Activated effector memory CD4-positive, alpha-beta T cell treated with Interleukin-2 at 50 U/mL for 16 hours (primary cell): ENCODE measurements at regions not wholly inside any gene's neighbourhood (a gene's known extent, or its start where the extent isn't known, plus 50 kb on each side); places are given as distances from the start of the nearest gene placed in this dataset.

ENCODE experiments used
- DNase-seq: peaks from one replicate; pipeline ENCODE4 v3.0.0-alpha.2; 2020

DNA sequence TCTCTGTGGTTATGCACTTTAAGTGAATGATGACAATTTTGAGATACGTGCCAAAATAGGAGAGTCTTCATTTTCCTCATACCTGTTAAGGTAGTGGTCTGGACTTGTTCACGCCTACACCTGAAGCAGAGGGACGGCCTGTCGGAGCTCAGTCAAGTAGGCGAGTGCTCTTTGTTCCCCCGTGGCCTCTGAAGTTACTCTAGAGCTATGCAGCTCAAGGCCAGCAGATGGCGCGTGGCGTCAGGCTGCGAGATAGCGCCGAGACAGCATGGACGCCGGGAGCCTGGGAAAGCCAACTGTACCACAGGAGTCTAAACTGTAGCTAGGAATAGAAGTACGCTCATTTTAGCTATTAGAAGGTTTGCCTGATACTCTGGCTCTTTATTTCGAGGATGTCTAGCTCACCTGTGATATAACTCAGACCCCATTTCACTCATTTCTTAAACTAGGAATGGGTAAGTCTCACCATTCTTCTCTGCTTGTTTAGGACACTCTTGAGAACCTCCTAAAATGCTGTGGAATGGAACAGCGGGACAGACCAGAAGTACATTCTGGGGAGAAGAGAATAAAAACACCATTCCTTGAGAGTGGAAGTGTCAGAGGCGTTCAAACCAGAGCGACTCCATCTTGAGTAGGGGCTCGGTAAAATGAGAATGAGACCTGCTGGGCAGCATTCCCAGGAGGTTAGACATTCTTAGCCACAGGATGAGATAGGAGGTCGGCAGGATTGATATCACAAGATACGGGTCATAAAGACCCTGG, 267.4 kb upstream of the HMGA2 start:
- DNase-seq: peak; percentile 10

DNA sequence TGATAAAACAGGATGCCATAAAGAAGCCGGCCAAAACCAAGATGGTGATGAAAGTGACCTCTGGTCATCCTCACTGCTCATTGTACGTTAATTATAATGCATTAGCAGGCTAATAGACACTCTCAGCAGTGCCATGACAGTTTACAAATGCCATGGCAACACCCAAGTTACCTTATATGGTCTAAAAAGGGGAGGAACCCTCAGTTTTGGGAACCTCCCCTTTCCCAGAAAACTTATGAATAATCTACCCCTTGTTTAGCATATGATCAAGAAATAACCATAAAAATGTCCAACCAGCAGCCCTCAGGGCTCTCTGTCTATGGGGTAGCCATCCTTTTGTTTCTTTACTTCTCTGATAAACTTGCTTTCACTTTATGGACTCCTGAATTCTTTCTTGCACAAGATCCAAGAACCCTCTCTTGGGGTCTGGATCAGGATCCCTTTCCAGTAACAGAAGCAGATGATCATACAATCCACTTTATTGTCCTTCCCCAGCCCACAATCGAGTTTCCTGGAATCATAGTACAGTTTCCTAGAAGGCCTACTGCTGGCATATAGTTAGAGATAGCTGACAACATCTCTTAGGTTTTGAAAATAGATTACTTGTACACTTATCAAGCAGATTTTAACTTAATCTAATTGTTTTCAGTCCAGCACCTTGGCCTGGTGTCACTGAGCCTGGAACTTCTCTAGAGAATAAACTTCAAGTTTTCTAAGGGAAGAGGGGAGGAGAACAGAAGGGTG, 266.7 kb upstream of the HMGA2 start:
- no peak for DNase-seq

DNA sequence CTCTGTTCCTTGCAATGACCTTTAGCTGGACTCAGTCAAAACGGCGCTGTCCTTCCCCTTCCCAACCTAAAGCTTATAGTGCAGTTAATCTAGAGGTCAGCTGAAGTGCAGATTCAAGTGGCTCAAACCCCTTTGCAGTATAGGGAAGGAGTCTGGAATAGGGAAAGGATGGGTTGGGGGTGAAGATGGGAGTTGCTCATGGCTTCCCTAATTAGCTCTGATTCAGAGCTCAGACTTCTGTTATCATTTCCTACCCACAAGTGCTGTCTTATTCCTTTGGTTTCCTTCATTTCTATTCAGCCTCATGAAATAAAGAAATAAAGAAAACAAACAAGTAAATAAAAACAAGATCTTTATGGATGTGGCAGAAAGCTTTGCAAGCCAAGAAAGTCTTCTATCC, 264.0 kb upstream of the HMGA2 start:
- DNase-seq: no peak

DNA sequence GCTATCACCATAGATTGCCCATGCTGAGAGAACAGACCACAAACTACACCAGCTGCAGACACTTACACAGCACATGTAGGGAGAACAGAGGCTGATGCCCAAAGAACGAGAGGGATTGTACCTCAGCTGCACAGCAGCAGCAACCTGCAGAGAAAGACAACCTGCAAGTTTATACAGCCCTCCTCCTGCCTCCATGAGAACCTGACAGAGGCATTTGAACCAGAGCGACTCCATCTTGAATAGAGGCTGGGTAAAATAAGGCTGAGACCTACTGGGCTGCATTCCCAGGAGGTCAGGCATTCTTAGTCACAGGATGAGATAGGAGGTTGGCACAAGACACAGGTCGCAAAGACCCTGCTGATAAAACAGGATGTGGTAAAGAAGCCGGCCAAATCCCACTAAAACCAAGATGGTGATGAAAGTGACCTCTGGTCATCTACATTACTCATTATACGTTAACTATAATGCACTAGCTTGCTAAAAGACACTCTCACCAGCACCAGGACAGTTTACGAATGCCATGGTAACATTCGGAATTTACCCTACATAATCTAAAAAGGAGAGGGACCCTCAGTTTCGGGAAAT, 262.4 kb upstream of the HMGA2 start:
- DNase-seq: no peak

DNA sequence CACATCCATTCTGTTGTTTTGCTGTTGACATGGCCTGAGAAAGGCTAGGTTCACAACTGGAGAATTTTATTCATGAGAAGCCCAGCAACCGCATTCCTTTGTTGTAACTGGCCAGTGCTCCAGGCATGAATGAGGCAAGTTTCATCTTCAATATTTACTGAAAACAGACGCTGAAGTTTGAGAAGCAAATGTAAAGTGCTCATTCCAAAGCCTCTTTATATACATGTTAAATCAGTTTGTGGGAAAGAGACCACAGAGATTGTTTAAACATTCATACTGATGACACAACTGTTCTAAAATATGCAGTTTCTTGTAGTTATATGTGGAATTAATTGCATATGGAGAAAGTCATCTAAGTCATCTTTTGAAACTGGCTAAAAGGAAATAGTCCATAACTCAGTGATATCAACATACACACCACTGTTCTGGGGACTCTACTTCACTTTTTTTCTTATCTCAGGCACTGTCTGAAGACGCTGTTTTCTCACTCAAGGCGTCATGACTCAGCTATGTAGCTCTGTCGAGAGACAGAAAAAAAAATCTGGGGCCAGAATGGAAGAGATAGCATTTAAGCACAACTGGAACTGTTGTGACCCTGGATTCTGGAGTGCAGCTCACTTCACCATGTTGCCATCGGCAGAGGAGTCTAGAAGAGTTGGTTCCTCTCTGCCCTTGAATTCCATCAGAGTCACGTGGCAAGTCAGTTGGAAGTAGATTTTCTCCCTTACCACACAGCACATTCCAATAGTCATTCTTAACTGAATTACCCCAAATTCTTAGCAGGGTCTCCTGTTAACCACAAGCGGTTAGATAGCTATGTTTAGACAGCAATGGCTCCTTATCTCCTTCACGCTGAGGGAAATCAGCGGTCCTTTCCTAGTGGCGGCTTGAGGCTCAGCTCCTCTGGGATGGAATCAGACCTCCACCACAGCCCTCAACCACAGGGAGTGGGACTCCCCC, 258.4 kb upstream of the HMGA2 start:
- no peak for DNase-seq

DNA sequence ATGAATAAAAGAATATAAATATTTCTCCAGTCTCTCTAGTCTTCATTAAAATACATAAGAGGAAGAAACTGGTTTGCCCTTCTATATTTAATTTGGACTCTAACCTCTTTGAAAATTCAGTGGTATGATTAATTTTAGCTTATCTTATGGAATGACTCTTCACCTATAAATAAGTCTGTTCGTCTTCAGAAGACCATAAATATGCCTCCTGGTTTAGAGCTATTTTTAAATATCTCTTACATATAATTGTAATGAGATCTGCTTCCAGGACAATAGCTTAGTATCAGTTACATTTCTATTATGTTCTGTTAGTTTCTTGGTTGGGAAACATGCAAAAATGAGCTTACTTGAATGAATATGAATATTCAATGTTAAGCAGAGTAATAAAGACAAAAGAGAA, 257.5 kb upstream of the HMGA2 start:
- DNase-seq: no peak

DNA sequence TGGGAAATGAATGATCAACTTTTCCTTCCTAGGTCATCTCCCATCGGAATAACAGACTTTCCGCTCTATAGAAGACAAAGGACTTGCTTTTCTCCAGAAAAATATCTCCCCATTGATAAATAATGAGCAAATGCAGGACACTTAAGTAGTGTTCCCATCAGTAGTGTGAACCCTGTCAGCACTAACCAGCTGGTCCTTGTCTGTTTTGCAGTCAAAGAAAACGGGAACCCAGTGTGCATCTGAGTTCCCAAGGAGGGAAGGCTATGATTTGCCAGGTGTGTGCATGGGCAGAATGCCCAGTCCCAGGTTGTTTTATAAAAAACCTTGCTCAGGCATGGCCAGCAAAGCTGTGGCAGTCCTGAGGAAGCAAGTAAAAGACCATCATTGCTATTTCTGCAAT, 256.5 kb upstream of the HMGA2 start:
- DNase-seq: no peak

DNA sequence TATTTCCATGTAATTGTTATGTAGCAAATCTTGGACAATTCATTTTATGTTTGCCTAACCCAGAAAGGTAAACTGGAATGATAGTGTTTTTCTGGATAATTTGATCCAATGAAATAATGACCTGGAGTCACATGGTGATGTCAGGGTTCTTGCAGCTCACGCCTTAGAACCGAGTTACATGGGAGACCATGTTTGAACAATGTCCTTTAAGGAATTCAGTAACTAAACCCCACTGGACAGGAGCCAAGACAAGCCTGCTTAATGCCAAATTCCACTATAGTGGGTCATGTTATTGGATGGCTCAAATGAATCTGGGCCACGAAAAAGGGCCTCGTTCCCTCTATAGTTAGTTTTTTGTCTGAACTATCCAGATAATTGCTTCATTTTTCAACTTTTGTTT, 255.8 kb upstream of the HMGA2 start:
- DNase-seq: no peak

DNA sequence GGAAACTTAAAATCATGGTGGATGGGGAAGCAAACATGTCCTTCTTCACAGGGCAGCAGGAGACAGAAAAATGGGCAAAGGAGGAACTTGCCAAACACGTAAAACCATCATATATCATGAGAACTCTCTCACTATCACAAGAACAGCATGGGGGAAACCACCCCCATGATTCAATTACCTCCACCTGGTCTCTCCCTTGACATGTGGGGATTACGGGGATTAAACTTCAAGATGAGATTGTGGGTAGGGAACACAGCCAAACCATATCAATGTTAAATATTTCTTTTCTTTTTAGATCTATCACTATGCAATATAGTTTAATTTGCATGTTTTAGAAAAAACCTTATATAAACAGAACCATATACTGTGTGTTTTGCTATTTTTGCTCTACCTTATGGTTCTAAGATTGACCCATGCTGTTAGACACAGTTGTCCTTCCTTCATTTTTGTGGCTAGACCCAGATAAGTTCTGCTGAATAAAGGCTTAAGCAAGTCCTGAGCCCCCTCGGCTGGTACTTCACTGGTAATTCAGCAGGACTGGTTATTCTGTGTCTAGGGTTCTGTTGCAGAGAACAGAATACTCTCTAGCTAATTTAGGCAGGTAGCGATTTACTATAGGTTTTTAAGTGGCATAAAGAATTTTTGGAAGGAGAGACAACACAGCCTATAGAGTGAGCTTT, 253.7 kb upstream of the HMGA2 start:
- no peak for DNase-seq

DNA sequence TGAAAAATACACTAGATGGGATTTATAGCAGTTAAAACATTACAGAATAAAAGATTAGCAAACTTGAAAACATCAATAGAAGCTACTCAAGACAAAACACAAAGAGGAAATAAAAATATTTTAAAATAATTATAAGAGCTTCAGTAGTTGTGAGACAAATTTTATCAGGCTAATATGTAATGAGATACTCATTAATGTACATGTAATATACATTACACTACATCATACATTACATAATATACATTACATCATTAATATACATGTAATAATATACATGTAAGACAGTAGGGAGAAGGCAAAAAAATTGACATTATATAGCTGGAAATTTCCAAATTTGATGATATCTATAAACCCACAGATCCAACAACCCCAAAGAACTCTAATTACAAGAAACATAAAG, 249.4 kb upstream of the HMGA2 start:
- DNase-seq: no peak

DNA sequence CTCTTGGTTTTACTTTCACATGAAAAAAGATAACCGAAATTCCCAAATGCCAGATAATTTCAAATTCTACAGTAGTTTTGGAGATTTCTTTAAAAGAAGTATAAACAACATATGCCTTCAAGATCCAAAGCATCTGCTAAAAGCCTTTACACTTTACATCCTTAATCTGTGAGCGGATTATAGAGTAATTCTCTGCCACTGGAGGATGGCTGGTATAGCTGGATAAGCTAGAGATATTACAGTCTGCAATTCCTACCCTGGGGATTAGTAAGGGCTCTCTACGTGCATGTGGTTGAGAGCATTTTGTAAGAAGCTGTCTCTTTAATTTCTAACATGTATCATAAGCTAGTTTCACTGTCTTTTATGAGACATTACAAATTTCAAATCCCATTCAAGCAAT, 240.3 kb upstream of the HMGA2 start:
- DNase-seq: no peak

DNA sequence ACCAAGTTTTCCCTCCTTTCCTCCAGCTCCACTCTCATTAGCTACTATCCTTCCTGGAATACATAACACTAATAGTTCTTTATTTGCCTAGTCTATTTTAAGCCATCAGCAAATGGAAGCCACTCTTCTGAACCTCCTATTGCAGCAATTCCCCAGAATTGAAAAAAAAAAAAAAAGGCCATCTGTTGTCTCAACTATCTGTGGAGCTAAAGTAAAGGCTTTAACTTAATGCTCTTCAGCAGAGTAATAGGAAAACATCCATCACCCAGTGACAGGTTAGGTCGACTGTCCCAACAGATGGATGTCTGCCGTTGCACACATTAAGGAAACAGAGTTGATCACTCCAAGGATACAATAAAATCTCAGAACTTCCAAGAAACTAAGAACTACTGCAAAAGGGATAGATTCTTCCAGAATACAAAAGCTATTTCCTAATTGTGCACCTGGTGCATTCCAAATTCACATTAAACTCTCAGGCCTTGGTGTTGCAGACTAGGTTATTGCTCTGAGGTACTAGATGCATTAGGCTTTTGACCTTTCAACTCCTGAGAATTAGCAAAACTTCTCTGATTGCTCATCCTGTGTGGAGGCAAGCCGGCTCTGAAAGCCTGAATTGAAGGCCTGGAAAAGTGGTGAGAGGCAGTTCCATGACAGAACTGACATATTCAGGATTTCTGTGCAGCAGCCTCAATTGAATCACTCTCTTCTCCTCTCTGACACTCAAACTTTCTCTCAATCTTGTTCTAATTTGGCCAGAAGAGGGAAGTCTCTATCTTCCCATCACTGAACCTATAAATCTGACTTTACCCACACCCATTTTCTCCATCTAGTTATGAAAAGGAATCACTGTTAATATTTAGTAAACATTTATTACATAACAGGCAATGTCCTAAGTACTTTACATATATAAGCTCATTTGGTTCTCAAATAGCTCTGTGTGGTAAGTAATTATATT, 238.4 kb upstream of the HMGA2 start:
- DNase-seq: no peak

DNA sequence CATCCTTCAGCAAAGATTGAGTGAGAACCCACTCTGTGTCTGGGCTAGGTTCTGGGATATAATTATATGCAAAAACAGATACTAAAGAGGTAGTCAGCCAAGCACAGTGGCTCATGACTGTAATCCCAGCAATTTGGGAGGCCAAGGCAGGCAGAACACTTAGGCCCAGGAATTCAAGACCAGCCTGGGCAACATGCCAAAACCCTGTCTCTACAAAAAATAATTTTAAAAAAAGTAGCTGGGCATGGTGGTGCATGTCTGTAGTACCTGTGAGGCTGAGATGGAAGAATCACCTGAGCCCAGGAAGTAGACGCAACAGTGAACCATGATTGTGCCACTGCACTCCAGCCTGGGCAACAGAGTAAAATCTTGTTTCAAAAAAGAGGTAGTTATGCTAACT, 237.5 kb upstream of the HMGA2 start:
- DNase-seq: no peak

DNA sequence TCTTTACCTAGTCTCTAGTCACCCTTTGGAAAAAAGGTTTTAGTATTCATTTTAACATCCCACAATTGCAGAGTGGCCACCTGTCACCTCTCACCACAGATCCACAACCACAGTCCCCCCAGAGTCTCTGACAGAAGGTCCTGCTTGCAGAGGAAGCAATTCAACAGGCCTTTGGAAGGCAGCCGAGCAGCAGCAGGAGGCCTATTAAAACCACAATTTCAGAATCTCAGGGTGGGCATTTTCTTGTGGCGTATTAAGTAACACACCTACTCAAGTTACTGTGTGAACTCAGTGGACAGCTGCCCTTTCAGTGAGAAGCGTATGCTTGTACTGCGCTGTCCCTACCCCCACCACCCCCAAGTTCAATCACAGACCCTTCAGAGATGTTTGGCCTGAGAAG, 234.0 kb upstream of the HMGA2 start:
- DNase-seq: no peak

DNA sequence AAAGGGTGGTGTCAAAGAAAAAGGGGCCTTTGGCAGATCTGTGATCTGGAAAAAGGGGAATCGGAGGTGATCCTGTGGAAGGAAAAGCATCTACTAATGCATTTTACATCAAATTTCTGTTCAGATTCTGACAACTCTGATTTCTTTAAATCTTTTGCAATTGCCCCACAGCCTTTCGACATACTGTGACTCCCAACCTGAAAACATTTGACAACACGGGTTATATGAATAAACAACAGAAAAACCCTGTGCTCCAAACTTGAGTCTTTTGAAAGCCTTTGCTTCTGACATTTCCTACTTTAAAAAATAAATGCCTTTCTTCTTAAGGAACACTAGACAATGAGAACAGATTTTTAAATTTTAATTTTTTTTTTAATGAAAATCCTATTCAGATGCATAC, 231.9 kb upstream of the HMGA2 start:
- no peak for DNase-seq

DNA sequence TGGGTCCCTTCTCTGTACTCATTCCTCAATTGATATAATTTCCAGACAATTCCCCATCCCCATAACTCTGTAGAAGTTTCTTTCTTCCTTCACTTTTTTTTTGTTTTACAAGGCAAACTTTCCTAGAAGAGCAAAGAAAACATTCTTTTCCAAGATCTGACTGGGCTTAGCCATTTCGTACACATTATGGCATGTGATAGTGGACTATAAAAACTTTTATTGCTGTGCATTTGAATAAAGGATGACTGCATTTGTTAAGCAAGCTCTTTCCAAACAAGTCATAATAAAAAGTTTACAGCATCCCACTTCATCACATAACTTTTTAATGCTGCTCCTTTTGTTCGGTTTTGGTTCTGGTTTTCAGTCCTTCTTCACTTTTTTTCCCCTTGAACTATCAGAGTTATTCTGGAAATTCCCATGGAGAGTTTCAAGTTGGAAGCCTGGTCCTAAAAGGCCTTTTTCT, 231.0 kb upstream of the HMGA2 start:
- no peak for DNase-seq

DNA sequence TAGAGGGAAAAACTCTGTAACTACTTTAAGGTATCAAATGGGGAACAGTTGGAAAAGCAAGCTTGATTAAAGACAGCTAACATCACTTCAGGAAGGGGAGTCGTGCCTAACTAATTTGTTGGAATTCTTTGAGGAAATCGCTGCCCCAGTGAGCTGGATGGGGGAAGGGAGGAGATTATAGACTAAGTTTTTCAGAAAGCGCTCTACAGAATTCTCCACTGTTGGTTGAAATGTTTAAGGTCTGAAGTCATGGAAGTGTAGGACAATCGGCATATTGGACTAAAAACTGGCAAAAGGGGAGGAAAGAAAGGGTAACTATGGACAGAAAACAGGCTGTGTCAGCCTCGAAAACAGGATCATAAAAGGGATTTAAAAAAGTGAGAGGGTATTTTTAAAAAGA, 229.9 kb upstream of the HMGA2 start:
- DNase-seq: no peak

DNA sequence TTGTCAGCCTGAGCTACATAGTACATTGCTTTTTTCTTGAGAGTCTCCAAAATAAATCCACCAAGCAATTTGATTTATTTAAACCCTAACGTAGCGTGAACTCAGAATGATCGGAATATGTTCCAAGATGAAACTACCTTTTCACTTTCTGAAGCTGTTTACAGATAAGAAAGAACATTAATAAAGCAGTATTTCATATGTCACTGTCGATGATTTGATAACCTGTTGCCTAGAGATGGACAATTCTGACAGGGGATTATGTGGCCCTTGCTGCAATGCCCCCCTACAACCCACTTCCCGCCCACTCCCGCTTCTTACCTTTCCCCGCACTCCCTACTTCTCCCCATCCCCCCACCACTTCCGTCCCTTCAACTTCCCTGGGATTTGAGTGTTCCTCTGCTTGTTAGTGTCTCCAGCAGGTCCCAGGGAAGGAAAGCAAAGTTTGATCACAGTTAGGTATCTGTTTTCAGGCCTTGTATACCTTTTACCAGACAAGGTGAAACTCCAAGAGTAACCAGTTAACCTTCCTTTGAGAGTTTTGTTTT, 229.2 kb upstream of the HMGA2 start:
- no peak for DNase-seq

DNA sequence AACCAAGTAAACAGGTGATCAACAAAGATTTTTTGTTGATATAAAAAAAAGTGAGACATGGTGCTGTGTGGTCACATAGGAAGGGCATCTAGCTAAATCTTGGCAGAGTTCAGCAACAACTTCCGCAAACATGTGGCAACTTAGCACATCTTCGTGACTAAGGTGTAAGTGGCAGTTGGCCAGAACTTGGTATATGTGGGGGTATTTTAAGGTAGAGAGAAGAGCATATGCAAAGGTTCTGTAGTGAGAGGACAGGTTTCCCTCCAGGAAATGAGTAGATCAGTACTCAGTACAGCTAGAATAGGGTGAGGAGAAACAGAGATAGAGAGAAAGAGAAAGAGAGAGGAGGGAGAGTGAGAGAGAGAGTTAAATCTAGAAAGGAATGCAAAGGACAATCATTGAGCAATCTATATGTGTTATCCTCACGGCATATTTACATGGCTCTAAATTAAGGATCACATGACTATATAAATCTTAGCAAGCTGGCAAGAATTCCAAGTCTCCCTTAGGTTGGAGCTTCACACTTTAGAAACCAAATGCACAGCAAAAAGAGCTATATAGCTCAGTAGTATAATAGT, 227.7 kb upstream of the HMGA2 start:
- no peak for DNase-seq

DNA sequence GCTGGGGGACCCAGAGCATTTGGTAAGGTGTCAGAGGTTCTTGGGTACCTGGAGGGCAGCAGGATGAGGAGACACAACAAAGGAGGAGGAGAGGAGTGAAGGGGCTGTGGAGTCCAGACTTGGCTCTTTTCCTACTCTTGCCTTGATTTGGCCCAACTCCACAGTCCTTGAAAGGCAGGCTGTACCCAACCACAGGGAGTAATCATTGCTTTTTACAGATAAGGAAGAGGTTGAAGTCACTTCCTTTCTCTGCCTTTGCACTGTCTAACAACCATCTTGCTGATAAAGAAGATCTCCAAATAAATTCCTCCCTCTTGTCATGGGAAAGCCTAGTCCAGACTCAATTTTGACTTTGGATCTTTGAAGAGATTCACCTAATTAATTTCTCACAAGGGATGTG, 226.8 kb upstream of the HMGA2 start:
- no peak for DNase-seq

DNA sequence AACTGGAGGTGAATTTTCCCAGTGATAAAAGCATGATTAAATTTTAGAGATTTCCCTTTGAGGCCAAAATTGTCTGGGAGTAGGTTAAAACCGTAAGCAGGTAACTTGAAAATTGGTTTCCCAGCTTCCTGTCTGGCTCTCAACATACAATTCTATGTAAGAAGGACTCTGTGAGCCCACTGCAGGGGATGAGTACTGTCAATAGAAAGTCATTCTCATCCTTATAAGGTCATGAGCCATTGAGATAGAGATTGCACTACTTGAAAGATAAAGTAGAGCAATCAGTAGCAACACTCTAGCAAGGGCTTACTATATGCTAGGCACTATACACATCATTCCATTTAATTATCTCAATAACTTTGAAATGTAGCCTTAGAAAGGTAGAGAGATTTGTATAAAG, 225.6 kb upstream of the HMGA2 start:
- no peak for DNase-seq
